ENCODE measurements at regions not wholly inside any gene's neighbourhood (a gene's known extent, or its start where the extent isn't known, plus 50 kb on each side); places are given as distances from the start of the nearest gene placed in this dataset.

GRCh38 chr10:84990713-84991112, 662.3 kb downstream of the CCSER2 start:
- intact Hi-C loops (cut with micrococcal nuclease) = no loop called here
- no peaks in the 10 kb centered on the region for H3K36me3 ChIP-seq

GRCh38 chr10:84991301-84991700, 662.9 kb downstream of the CCSER2 start:
- DNase-seq = no peak
- H3K27ac ChIP-seq (replicated peaks) = no peak overlapping the region
- no peaks in the 10 kb centered on the region for H3K4me1 ChIP-seq
- no peaks in the 10 kb centered on the region for H3K9me3 ChIP-seq (replicated peaks)
- intact Hi-C loops (cut with micrococcal nuclease) = no loop called here
- peaks cover 29% of the 10 kb centered on the region for H3K27me3 ChIP-seq (ENCODE audit: low read depth)
- no peak for TF ChIP-seq CTCF (IDR thresholded peaks at IDR 0.05; ENCODE audit: borderline replicate concordance)
- no peaks in the 10 kb centered on the region for H3K36me3 ChIP-seq
- no peak overlapping the region for H3K4me3 ChIP-seq

More at GRCh38 chr10:84990713-84991112, 662.3 kb downstream of the CCSER2 start:
- no peak overlapping the region for H3K27ac ChIP-seq (replicated peaks)
- no peaks in the 10 kb centered on the region for H3K4me1 ChIP-seq
- no peak for DNase-seq
- H3K9me3 ChIP-seq (replicated peaks) = no peaks in the 10 kb centered on the region
- H3K27me3 ChIP-seq (ENCODE audit: low read depth) = peaks cover 32% of the 10 kb centered on the region
- H3K4me3 ChIP-seq = no peak overlapping the region
- TF ChIP-seq CTCF (IDR thresholded peaks at IDR 0.05; ENCODE audit: borderline replicate concordance) = no peak

GRCh38 chr10:84993251-84994035, 665.1 kb downstream of the CCSER2 start:
- no peaks in the 10 kb centered on the region for H3K9me3 ChIP-seq (replicated peaks)
- TF ChIP-seq CTCF (IDR thresholded peaks at IDR 0.05; ENCODE audit: borderline replicate concordance) = no peak
- peaks cover 22% of the 10 kb centered on the region for H3K27me3 ChIP-seq (ENCODE audit: low read depth)
- no peaks in the 10 kb centered on the region for H3K4me1 ChIP-seq
- no peak overlapping the region for H3K4me3 ChIP-seq
- H3K27ac ChIP-seq (replicated peaks) = no peak overlapping the region
- no peak for DNase-seq
- H3K36me3 ChIP-seq = no peaks in the 10 kb centered on the region
- intact Hi-C loops (cut with micrococcal nuclease) = no loop called here

GRCh38 chr10:84994722-84995121, 666.3 kb downstream of the CCSER2 start:
- Histone ChIP-seq H3K36me3 (no peaks in the 10 kb centered on the region), H3K4me3 (no peak overlapping the region), H3K9me3 (replicated peaks) (no peaks in the 10 kb centered on the region), H3K4me1 (no peaks in the 10 kb centered on the region), H3K27me3 (ENCODE audit: low read depth) (peaks cover 22% of the 10 kb centered on the region), H3K27ac (replicated peaks) (no peak overlapping the region)
- no peak for DNase-seq
- no peak for TF ChIP-seq CTCF (IDR thresholded peaks at IDR 0.05; ENCODE audit: borderline replicate concordance)
- intact Hi-C loops (cut with micrococcal nuclease) = no loop called here

GRCh38 chr10:84996580-84996979, 668.2 kb downstream of the CCSER2 start:
- intact Hi-C loops (cut with micrococcal nuclease) = no loop called here
- Histone ChIP-seq H3K27ac (replicated peaks) (no peak overlapping the region), H3K4me1 (no peaks in the 10 kb centered on the region), H3K36me3 (no peaks in the 10 kb centered on the region), H3K4me3 (no peak overlapping the region), H3K9me3 (replicated peaks) (no peaks in the 10 kb centered on the region), H3K27me3 (ENCODE audit: low read depth) (peaks cover 17% of the 10 kb centered on the region)
- no peak for TF ChIP-seq CTCF (IDR thresholded peaks at IDR 0.05; ENCODE audit: borderline replicate concordance)
- no peak for DNase-seq

Data from left ventricle myocardium inferior (tissue), 1 donor.